ENCODE measurements at regions not wholly inside any gene's neighbourhood (a gene's known extent, or its start where the extent isn't known, plus 50 kb on each side); places are given as distances from the start of the nearest gene placed in this dataset.

- TF ChIP-seq ZNF398 (CRISPR knock-in tag; IDR thresholded peaks at IDR 0.05) (no peak), RNF2 (IDR thresholded peaks at IDR 0.05) (no peak), ZBTB43 (CRISPR knock-in tag; IDR thresholded peaks at IDR 0.05) (no peak)
Observed at GRCh38 chr17:15085890-15086677, 179.0 kb downstream of the PMP22 start (continued).

GRCh38 chr17:15083225-15083624 is 181.9 kb downstream of the PMP22 start:
- Histone ChIP-seq H3K9me3 (replicated peaks; ENCODE audit: control insufficient read depth, insufficient read depth, low read depth, low read length) (no peaks in the 10 kb centered on the region), H3K27me3 (ENCODE audit: control insufficient read depth in 2 of 2, insufficient read depth in 2 of 2, low read length in 2 of 2) (peaks cover 0 to 7% of the 10 kb centered on the region in 2 experiments; a peak in 1 of 5 replicates), H3K4me2 (ENCODE audit: insufficient read depth, low read length) (no peak overlapping the region), H3K4me1 (replicated peaks in 1 of 2; ENCODE audit: control insufficient read depth in 2 of 2, insufficient read depth in 2 of 2, low read length in 2 of 2) (no peaks in the 10 kb centered on the region), H3K27ac (ENCODE audit: extremely low read depth, low read depth, low read length) (no peak overlapping the region), H3K79me2 (ENCODE audit: control insufficient read depth, insufficient read depth, low read length) (no peaks in the 10 kb centered on the region), H3K9ac (ENCODE audit: insufficient read depth in 1 of 2, low read depth in 2 of 2, low read length in 2 of 2) (no peak overlapping the region), H4K20me1 (replicated peaks; ENCODE audit: control insufficient read depth, insufficient read depth, low read length) (no peaks in the 10 kb centered on the region), H3K4me3 (no peak overlapping the region), H3K9me1 (ENCODE audit: control insufficient read depth, insufficient read depth, low read length) (no peaks in the 10 kb centered on the region), H3K36me3 (ENCODE audit: control insufficient read depth, insufficient read depth, low read length) (no peaks in the 10 kb centered on the region), H2AFZ (ENCODE audit: low read depth, low read length) (no peak overlapping the region)
- BruUV-seq (replicated peaks), result no TSS peak
- FAIRE-seq, result no peak
- no peak for ATAC-seq
- in situ Hi-C loops (cut with MboI) (no loop called here), intact Hi-C loops (cut with micrococcal nuclease) (no loop called here)
- ChIA-PET POLR2A (no interaction called here), CTCF (ENCODE audit: low intra/inter-chr PET ratio) (no interaction called here)
- no peak for DNase-seq (ENCODE audit: extremely low read depth in 1 of 4, low spot score in 3 of 4)
- WGBS (ENCODE audit: insufficient coverage, low coverage, missing lambda C conversion rate), result 0% methylated on average over 5 of the region's 5 CpGs
- TF ChIP-seq ATF4 (CRISPR knock-in tag; IDR thresholded peaks at IDR 0.05), result no peak
- peak; percentile 7; the same call in 1 of the 2 replicates for TF ChIP-seq TFE3 (CRISPR knock-in tag; IDR thresholded peaks at IDR 0.05)
- TF ChIP-seq SPI1 (IDR thresholded peaks at IDR 0.05; ENCODE audit: borderline replicate concordance, low read depth, low read length), result no peak
